OCI-LY1 (cell line): ENCODE measurements at regions not wholly inside any gene's neighbourhood (a gene's known extent, or its start where the extent isn't known, plus 50 kb on each side); places are given as distances from the start of the nearest gene placed in this dataset.

Experiments used
- H2AFZ ChIP-seq: fragments of 200-600 bp; sonication (generic), shearing (Covaris generic); 2 replicates; pipeline ENCODE4 v1.6.0; 2014; ENCODE audit warnings: antibody characterized with exemption, mild to moderate bottlenecking, low read length
- H3F3A ChIP-seq: fragments of 200-600 bp; sonication (generic), shearing (Covaris generic); 2 replicates; pipeline ENCODE4 v1.6.0; 2014; ENCODE audit warnings: mild to moderate bottlenecking, antibody characterized with exemption, low read length, moderate library complexity; ENCODE audit not compliant: insufficient read depth
- H3K27ac ChIP-seq: fragments of 200-600 bp; sonication (generic); 2 replicates; pipeline ENCODE4 v1.5.1; 2014; ENCODE audit warnings: low read length, mixed run types, mild to moderate bottlenecking, low read depth; ENCODE audit not compliant: poor library complexity, severe bottlenecking
- H3K27me3 ChIP-seq: fragments of 200-600 bp; sonication (generic); 2 replicates; pipeline ENCODE4 v1.6.0; 2014; ENCODE audit warnings: antibody characterized with exemption, mild to moderate bottlenecking, low read length, moderate library complexity; ENCODE audit not compliant: insufficient read depth
- H3K36me3 ChIP-seq: fragments of 200-600 bp; sonication (generic); 2 replicates; pipeline ENCODE4 v1.6.1; 2014; ENCODE audit warnings: mild to moderate bottlenecking, antibody characterized with exemption, low read length, moderate library complexity, mixed read lengths; ENCODE audit not compliant: insufficient read depth
- H3K4me1 ChIP-seq: fragments of 200-600 bp; sonication (generic); 2 replicates; pipeline ENCODE4 v1.5.1; 2014; ENCODE audit warnings: mild to moderate bottlenecking, low read length, moderate library complexity; ENCODE audit not compliant: insufficient read depth, severe bottlenecking
- H3K4me2 ChIP-seq: fragments of 200-600 bp; sonication (generic), shearing (Covaris generic); 2 replicates; pipeline ENCODE4 v1.6.1; 2014; ENCODE audit warnings: low read length
- H3K4me3 ChIP-seq: fragments of 200-600 bp; sonication (generic); 2 replicates; pipeline ENCODE4 v1.5.1; 2014; ENCODE audit warnings: low read length, low read depth, mild to moderate bottlenecking, mixed read lengths; ENCODE audit not compliant: poor library complexity, severe bottlenecking
- H3K79me2 ChIP-seq: fragments of 200-600 bp; shearing (Covaris generic); 2 replicates; pipeline ENCODE4 v1.6.1; 2016; ENCODE audit warnings: mixed run types, low read length, mixed read lengths; ENCODE audit not compliant: insufficient read depth
- H3K9ac ChIP-seq: fragments of 200-600 bp; sonication (generic), shearing (Covaris generic); 2 replicates; pipeline ENCODE4 v1.6.1; 2014; ENCODE audit warnings: mild to moderate bottlenecking, low read length, mixed read lengths
- H3K9me2 ChIP-seq: fragments of 200-600 bp; sonication (generic), shearing (Covaris generic); 2 replicates; pipeline ENCODE4 v1.6.1; 2014; ENCODE audit warnings: low read depth, mild to moderate bottlenecking, low read length, mixed read lengths
- H3K9me3 ChIP-seq: fragments of 200-600 bp; shearing (Covaris generic); 2 replicates; pipeline ENCODE4 v1.6.1; 2014; ENCODE audit warnings: low read length, mixed read lengths
- H4K20me1 ChIP-seq: fragments of 200-600 bp; sonication (generic), shearing (Covaris generic); 2 replicates; pipeline ENCODE4 v1.6.0; 2016; ENCODE audit warnings: mild to moderate bottlenecking, low read length; ENCODE audit not compliant: insufficient read depth
- EZH2 ChIP-seq: fragments of 200-600 bp; sonication (generic), shearing (Covaris generic); IDR thresholded peaks from 2 replicates; pipeline ENCODE4 v1.8.0; 2017; ENCODE audit warnings: borderline replicate concordance, mixed run types, mild to moderate bottlenecking, antibody characterized with exemption, low read length, moderate library complexity, mixed read lengths
- TF ChIP-seq, protein P1 (sequence below): fragments of 200-600 bp; sonication (generic), shearing (Covaris generic); IDR thresholded peaks from 2 replicates; pipeline ENCODE4 v1.5.1; 2017; ENCODE audit warnings: mild to moderate bottlenecking, antibody characterized with exemption, low read length, moderate library complexity, mixed read lengths

DNA sequence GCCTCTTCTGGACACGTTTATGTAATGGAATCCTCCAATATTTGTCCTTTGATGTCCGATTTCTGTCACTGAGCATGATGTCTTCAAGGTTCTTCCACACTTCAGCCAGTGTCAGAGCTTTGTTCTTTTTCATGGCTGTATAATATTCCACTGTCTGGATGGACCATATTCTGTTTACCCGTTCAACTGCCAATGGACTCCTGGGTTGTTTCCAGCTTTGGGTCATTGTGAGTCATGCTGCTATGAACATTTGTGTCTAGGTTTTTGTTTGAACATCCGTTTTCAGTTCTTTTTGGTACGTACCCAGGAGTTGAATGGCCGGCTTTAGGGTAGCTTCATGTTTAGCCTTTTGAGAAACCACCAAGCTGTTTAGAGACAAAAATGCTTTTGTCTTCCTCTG, 93.2 kb downstream of the SHOX start:
- Histone ChIP-seq H3K4me2 (no peak overlapping the region), H3K36me3 (no peaks in the 10 kb centered on the region), H3K9me3 (no peaks in the 10 kb centered on the region), H2AFZ (no peak overlapping the region), H3K9ac (no peak overlapping the region), H3K27me3 (no peaks in the 10 kb centered on the region), H3K4me1 (no peaks in the 10 kb centered on the region), H3K9me2 (no peaks in the 10 kb centered on the region), H3K79me2 (no peaks in the 10 kb centered on the region), H4K20me1 (no peaks in the 10 kb centered on the region), H3F3A (no peaks in the 10 kb centered on the region), H3K27ac (no peak overlapping the region), H3K4me3 (no peak overlapping the region)
- no peak for TF ChIP-seq EZH2
- TF ChIP-seq, protein P1, sequence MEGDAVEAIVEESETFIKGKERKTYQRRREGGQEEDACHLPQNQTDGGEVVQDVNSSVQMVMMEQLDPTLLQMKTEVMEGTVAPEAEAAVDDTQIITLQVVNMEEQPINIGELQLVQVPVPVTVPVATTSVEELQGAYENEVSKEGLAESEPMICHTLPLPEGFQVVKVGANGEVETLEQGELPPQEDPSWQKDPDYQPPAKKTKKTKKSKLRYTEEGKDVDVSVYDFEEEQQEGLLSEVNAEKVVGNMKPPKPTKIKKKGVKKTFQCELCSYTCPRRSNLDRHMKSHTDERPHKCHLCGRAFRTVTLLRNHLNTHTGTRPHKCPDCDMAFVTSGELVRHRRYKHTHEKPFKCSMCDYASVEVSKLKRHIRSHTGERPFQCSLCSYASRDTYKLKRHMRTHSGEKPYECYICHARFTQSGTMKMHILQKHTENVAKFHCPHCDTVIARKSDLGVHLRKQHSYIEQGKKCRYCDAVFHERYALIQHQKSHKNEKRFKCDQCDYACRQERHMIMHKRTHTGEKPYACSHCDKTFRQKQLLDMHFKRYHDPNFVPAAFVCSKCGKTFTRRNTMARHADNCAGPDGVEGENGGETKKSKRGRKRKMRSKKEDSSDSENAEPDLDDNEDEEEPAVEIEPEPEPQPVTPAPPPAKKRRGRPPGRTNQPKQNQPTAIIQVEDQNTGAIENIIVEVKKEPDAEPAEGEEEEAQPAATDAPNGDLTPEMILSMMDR = no peak

GRCh38 chrX:721354-721753, 90.8 kb downstream of the SHOX start:
- Histone ChIP-seq H3K9ac (no peak overlapping the region), H3K79me2 (no peaks in the 10 kb centered on the region), H3F3A (no peaks in the 10 kb centered on the region), H3K27me3 (no peaks in the 10 kb centered on the region), H3K4me2 (no peak overlapping the region), H3K36me3 (no peaks in the 10 kb centered on the region), H3K9me3 (no peaks in the 10 kb centered on the region), H4K20me1 (no peaks in the 10 kb centered on the region), H3K4me3 (no peak overlapping the region), H2AFZ (no peak overlapping the region), H3K9me2 (no peaks in the 10 kb centered on the region), H3K4me1 (no peaks in the 10 kb centered on the region), H3K27ac (no peak overlapping the region)
- TF ChIP-seq EZH2 = no peak
- TF ChIP-seq, protein P1 = no peak

DNA sequence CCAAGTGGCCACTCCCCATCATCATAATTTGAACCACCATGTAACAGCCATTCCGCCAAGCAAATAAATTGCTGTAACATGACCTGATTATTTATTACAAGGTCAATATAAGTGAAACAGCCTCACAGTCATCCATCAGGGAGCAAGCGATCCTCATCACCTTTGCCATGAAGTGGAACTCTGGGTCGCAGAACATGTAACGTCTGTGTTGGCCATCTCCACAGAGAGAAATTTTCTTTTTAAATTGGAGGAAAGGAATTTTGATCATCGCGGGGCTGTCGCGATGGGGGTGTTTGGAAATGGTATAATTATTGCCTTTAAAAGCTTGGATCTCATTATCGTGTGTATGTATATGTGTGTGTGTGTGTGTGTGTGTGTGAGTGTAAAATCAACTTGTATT, 90.2 kb downstream of the SHOX start:
- H3K9me2 ChIP-seq = no peaks in the 10 kb centered on the region
- H3K9ac ChIP-seq = no peak overlapping the region
- H3K79me2 ChIP-seq = no peaks in the 10 kb centered on the region
- no peaks in the 10 kb centered on the region for H3K27me3 ChIP-seq
- no peaks in the 10 kb centered on the region for H3K4me1 ChIP-seq
- no peak overlapping the region for H3K4me2 ChIP-seq
- H2AFZ ChIP-seq = no peak overlapping the region
- H3F3A ChIP-seq = no peaks in the 10 kb centered on the region
- no peak overlapping the region for H3K27ac ChIP-seq
- H4K20me1 ChIP-seq = no peaks in the 10 kb centered on the region
- H3K4me3 ChIP-seq = no peak overlapping the region
- TF ChIP-seq EZH2 = no peak
- TF ChIP-seq, protein P1 = no peak
- H3K9me3 ChIP-seq = no peaks in the 10 kb centered on the region
- no peaks in the 10 kb centered on the region for H3K36me3 ChIP-seq
